ENCODE measurements at regions not wholly inside any gene's neighbourhood (a gene's known extent, or its start where the extent isn't known, plus 50 kb on each side); places are given as distances from the start of the nearest gene placed in this dataset.

- no peak overlapping the region for H3K4me3 ChIP-seq (ENCODE audit: low read length in 2 of 2)
- H3K27me3 ChIP-seq (ENCODE audit: control insufficient read depth in 2 of 2, insufficient read depth in 2 of 2, low read length in 2 of 2) = peaks cover 0 to 4% of the 10 kb centered on the region in 2 donors
- no peaks in the 10 kb centered on the region for H3K9me3 ChIP-seq (ENCODE audit: control insufficient read depth in 2 of 2, low read length in 2 of 2)
- H3K9ac ChIP-seq (ENCODE audit: low read depth in 1 of 2, low read length in 2 of 2) = no peak overlapping the region
- no peaks in the 10 kb centered on the region for H3K4me1 ChIP-seq (ENCODE audit: control insufficient read depth in 2 of 2, insufficient read depth in 2 of 2, low read length in 2 of 2)
- no peak overlapping the region for H3K27ac ChIP-seq (ENCODE audit: low read depth in 2 of 2, low read length in 2 of 2)
- no peaks in the 10 kb centered on the region for H3K36me3 ChIP-seq (ENCODE audit: control insufficient read depth in 2 of 2, insufficient read depth in 2 of 2, low read length in 2 of 2)
These were observed 55.0 kb downstream of the TMEM30B start for GRCh38 chr14:61226015-61226654.

DNA sequence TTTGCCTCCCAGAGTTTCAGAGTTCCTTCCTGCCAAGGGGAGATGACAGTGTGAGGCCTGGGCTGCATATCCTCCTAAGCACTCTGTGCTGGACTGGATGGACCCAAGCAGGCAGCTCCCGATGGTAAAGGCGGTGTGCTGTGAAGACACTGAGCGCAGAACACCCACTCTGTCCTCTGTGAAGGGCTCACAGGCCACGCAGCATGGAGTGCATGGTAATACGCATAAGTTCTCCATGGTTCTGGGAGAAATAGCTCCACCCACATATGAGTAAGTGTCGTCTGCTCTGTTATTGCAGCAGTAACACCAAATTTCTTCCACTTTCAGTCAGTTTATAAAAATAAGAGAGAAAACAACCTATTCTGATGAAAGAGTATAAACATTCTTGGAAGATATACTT lies 55.8 kb downstream of the TMEM30B start:
- Histone ChIP-seq H3K27ac (ENCODE audit: low read depth in 2 of 2, low read length in 2 of 2) (no peak overlapping the region), H3K9ac (ENCODE audit: low read depth in 1 of 2, low read length in 2 of 2) (no peak overlapping the region), H3K36me3 (ENCODE audit: control insufficient read depth in 2 of 2, insufficient read depth in 2 of 2, low read length in 2 of 2) (no peaks in the 10 kb centered on the region)

DNA sequence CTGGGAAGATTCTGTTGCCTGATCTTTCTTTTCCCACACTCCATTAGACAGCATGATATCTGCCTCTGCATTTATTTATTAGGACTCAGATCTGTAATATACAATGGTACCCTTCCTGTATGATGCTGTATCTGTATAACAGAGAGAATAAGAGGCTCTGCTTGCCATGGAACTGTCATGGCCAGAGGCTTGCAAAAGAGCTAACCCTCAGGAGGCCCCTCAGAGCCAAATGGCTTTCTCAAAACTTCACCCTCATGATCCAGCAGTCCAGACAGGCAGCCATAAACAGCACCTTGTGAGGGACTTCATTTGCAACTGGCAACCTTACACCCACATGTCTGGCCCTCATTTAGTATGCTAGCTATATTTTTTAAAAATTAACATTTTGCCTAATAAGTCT lies 57.6 kb downstream of the TMEM30B start:
- Histone ChIP-seq H3K27me3 (ENCODE audit: control insufficient read depth in 2 of 2, insufficient read depth in 2 of 2, low read length in 2 of 2) (peaks cover 4 to 6% of the 10 kb centered on the region in 2 donors), H3K4me1 (ENCODE audit: control insufficient read depth in 2 of 2, insufficient read depth in 2 of 2, low read length in 2 of 2) (no peaks in the 10 kb centered on the region), H3K4me3 (ENCODE audit: low read length in 2 of 2) (no peak overlapping the region), H3K9me3 (ENCODE audit: control insufficient read depth in 2 of 2, low read length in 2 of 2) (no peaks in the 10 kb centered on the region), H3K9ac (ENCODE audit: low read depth in 1 of 2, low read length in 2 of 2) (no peak overlapping the region), H3K27ac (ENCODE audit: low read depth in 2 of 2, low read length in 2 of 2) (no peak overlapping the region), H3K36me3 (ENCODE audit: control insufficient read depth in 2 of 2, insufficient read depth in 2 of 2, low read length in 2 of 2) (no peaks in the 10 kb centered on the region)

More for the DNA sequence above, 55.8 kb downstream of the TMEM30B start:
- no peaks in the 10 kb centered on the region for H3K9me3 ChIP-seq (ENCODE audit: control insufficient read depth in 2 of 2, low read length in 2 of 2)
- no peak overlapping the region for H3K4me3 ChIP-seq (ENCODE audit: low read length in 2 of 2)
- peaks cover 3 to 4% of the 10 kb centered on the region in 2 donors for H3K27me3 ChIP-seq (ENCODE audit: control insufficient read depth in 2 of 2, insufficient read depth in 2 of 2, low read length in 2 of 2)
- H3K4me1 ChIP-seq (ENCODE audit: control insufficient read depth in 2 of 2, insufficient read depth in 2 of 2, low read length in 2 of 2) = no peaks in the 10 kb centered on the region

- no peak overlapping the region for H3K4me3 ChIP-seq (ENCODE audit: low read length in 2 of 2)
- H3K9ac ChIP-seq (ENCODE audit: low read depth in 1 of 2, low read length in 2 of 2) = no peak overlapping the region
- no peaks in the 10 kb centered on the region for H3K9me3 ChIP-seq (ENCODE audit: control insufficient read depth in 2 of 2, low read length in 2 of 2)
- no peaks in the 10 kb centered on the region for H3K36me3 ChIP-seq (ENCODE audit: control insufficient read depth in 2 of 2, insufficient read depth in 2 of 2, low read length in 2 of 2)
- peaks cover 4 to 6% of the 10 kb centered on the region in 2 donors for H3K27me3 ChIP-seq (ENCODE audit: control insufficient read depth in 2 of 2, insufficient read depth in 2 of 2, low read length in 2 of 2)
- no peak overlapping the region for H3K27ac ChIP-seq (ENCODE audit: low read depth in 2 of 2, low read length in 2 of 2)
- H3K4me1 ChIP-seq (ENCODE audit: control insufficient read depth in 2 of 2, insufficient read depth in 2 of 2, low read length in 2 of 2) = no peaks in the 10 kb centered on the region
These were observed 58.8 kb downstream of the TMEM30B start for GRCh38 chr14:61222388-61222787.

- Histone ChIP-seq H3K9ac (ENCODE audit: low read depth in 1 of 2, low read length in 2 of 2) (no peak overlapping the region), H3K9me3 (ENCODE audit: control insufficient read depth in 2 of 2, low read length in 2 of 2) (no peaks in the 10 kb centered on the region), H3K36me3 (ENCODE audit: control insufficient read depth in 2 of 2, insufficient read depth in 2 of 2, low read length in 2 of 2) (no peaks in the 10 kb centered on the region), H3K4me3 (ENCODE audit: low read length in 2 of 2) (no peak overlapping the region), H3K27ac (ENCODE audit: low read depth in 2 of 2, low read length in 2 of 2) (no peak overlapping the region), H3K4me1 (ENCODE audit: control insufficient read depth in 2 of 2, insufficient read depth in 2 of 2, low read length in 2 of 2) (no peaks in the 10 kb centered on the region), H3K27me3 (ENCODE audit: control insufficient read depth in 2 of 2, insufficient read depth in 2 of 2, low read length in 2 of 2) (peaks cover 4 to 6% of the 10 kb centered on the region in 2 donors)
These were observed 59.2 kb downstream of the TMEM30B start for GRCh38 chr14:61221906-61222305.

GRCh38 chr14:61219673-61220072 lies 61.5 kb downstream of the TMEM30B start:
- Histone ChIP-seq H3K27me3 (ENCODE audit: control insufficient read depth in 2 of 2, insufficient read depth in 2 of 2, low read length in 2 of 2) (peaks cover 4 to 6% of the 10 kb centered on the region in 2 donors), H3K4me3 (ENCODE audit: low read length in 2 of 2) (no peak overlapping the region), H3K36me3 (ENCODE audit: control insufficient read depth in 2 of 2, insufficient read depth in 2 of 2, low read length in 2 of 2) (no peaks in the 10 kb centered on the region), H3K9ac (ENCODE audit: low read depth in 1 of 2, low read length in 2 of 2) (no peak overlapping the region), H3K27ac (ENCODE audit: low read depth in 2 of 2, low read length in 2 of 2) (no peak overlapping the region), H3K9me3 (ENCODE audit: control insufficient read depth in 2 of 2, low read length in 2 of 2) (no peaks in the 10 kb centered on the region), H3K4me1 (ENCODE audit: control insufficient read depth in 2 of 2, insufficient read depth in 2 of 2, low read length in 2 of 2) (no peaks in the 10 kb centered on the region)

- Histone ChIP-seq H3K4me3 (ENCODE audit: low read length in 2 of 2) (no peak overlapping the region), H3K27ac (ENCODE audit: low read depth in 2 of 2, low read length in 2 of 2) (no peak overlapping the region), H3K4me1 (ENCODE audit: control insufficient read depth in 2 of 2, insufficient read depth in 2 of 2, low read length in 2 of 2) (no peaks in the 10 kb centered on the region)
These were observed 61.9 kb downstream of the TMEM30B start for GRCh38 chr14:61219256-61219655.

DNA sequence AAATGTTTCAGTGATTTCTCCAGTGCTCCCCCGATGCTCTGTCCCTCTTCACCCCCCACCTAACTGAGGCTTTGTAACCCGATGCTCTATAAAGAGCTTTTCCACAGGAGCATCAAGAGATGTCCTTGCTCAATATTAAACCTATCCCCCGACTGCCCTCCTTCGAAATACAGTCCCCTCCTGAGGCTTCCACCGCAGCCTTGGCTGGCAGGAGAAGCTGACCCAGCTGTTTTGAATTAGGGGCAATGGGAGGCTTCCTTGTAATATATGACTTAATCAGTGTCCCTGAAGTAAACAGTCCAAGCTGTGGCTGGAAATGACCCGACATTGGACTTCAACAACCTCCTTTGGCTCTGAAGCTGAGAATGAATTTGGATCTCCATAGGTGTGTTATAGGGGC lies 62.4 kb downstream of the TMEM30B start:
- no peaks in the 10 kb centered on the region for H3K36me3 ChIP-seq (ENCODE audit: control insufficient read depth in 2 of 2, insufficient read depth in 2 of 2, low read length in 2 of 2)
- H3K27ac ChIP-seq (ENCODE audit: low read depth in 2 of 2, low read length in 2 of 2) = no peak overlapping the region
- H3K27me3 ChIP-seq (ENCODE audit: control insufficient read depth in 2 of 2, insufficient read depth in 2 of 2, low read length in 2 of 2) = peaks cover 0 to 6% of the 10 kb centered on the region in 2 donors
- H3K4me3 ChIP-seq (ENCODE audit: low read length in 2 of 2) = no peak overlapping the region
- H3K9ac ChIP-seq (ENCODE audit: low read depth in 1 of 2, low read length in 2 of 2) = no peak overlapping the region
- no peaks in the 10 kb centered on the region for H3K4me1 ChIP-seq (ENCODE audit: control insufficient read depth in 2 of 2, insufficient read depth in 2 of 2, low read length in 2 of 2)
- H3K9me3 ChIP-seq (ENCODE audit: control insufficient read depth in 2 of 2, low read length in 2 of 2) = no peaks in the 10 kb centered on the region

More at GRCh38 chr14:61219256-61219655, 61.9 kb downstream of the TMEM30B start:
- H3K27me3 ChIP-seq (ENCODE audit: control insufficient read depth in 2 of 2, insufficient read depth in 2 of 2, low read length in 2 of 2) = peaks cover 1 to 6% of the 10 kb centered on the region in 2 donors
- H3K9ac ChIP-seq (ENCODE audit: low read depth in 1 of 2, low read length in 2 of 2) = no peak overlapping the region
- H3K9me3 ChIP-seq (ENCODE audit: control insufficient read depth in 2 of 2, low read length in 2 of 2) = no peaks in the 10 kb centered on the region
- H3K36me3 ChIP-seq (ENCODE audit: control insufficient read depth in 2 of 2, insufficient read depth in 2 of 2, low read length in 2 of 2) = no peaks in the 10 kb centered on the region

GRCh38 chr14:61218157-61218556 lies 63.0 kb downstream of the TMEM30B start:
- H3K36me3 ChIP-seq (ENCODE audit: control insufficient read depth in 2 of 2, insufficient read depth in 2 of 2, low read length in 2 of 2) = no peaks in the 10 kb centered on the region
- H3K4me1 ChIP-seq (ENCODE audit: control insufficient read depth in 2 of 2, insufficient read depth in 2 of 2, low read length in 2 of 2) = no peaks in the 10 kb centered on the region
- H3K9ac ChIP-seq (ENCODE audit: low read depth in 1 of 2, low read length in 2 of 2) = no peak overlapping the region
- H3K27me3 ChIP-seq (ENCODE audit: control insufficient read depth in 2 of 2, insufficient read depth in 2 of 2, low read length in 2 of 2) = peaks cover 0 to 6% of the 10 kb centered on the region in 2 donors
- H3K9me3 ChIP-seq (ENCODE audit: control insufficient read depth in 2 of 2, low read length in 2 of 2) = no peaks in the 10 kb centered on the region
- no peak overlapping the region for H3K27ac ChIP-seq (ENCODE audit: low read depth in 2 of 2, low read length in 2 of 2)
- no peak overlapping the region for H3K4me3 ChIP-seq (ENCODE audit: low read length in 2 of 2)

DNA sequence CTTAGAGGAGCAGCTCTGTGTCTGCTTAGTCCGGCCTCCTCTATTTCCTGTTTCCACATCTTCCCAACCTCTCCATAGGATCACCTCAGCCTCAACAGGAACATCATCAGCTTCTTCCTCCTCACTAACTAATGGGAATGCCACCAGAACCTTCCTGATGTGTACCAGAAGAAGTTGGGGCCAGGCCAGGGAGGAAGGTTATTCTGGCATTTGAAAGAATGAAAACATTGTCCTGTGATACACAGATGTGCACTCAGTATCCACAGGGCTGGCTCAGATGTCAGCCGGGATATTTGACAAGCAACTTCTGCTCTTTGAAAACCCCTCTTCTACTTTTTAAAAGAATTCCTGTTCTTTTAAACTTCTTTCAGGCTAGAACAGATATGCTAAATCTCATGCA lies 63.6 kb downstream of the TMEM30B start:
- no peak overlapping the region for H3K4me3 ChIP-seq (ENCODE audit: low read length in 2 of 2)
- H3K9me3 ChIP-seq (ENCODE audit: control insufficient read depth in 2 of 2, low read length in 2 of 2) = no peaks in the 10 kb centered on the region
- no peaks in the 10 kb centered on the region for H3K4me1 ChIP-seq (ENCODE audit: control insufficient read depth in 2 of 2, insufficient read depth in 2 of 2, low read length in 2 of 2)

More for the DNA sequence above, 63.6 kb downstream of the TMEM30B start:
- Histone ChIP-seq H3K9ac (ENCODE audit: low read depth in 1 of 2, low read length in 2 of 2) (no peak overlapping the region), H3K27ac (ENCODE audit: low read depth in 2 of 2, low read length in 2 of 2) (no peak overlapping the region), H3K27me3 (ENCODE audit: control insufficient read depth in 2 of 2, insufficient read depth in 2 of 2, low read length in 2 of 2) (peaks cover 0 to 6% of the 10 kb centered on the region in 2 donors), H3K36me3 (ENCODE audit: control insufficient read depth in 2 of 2, insufficient read depth in 2 of 2, low read length in 2 of 2) (no peaks in the 10 kb centered on the region)

Measured in mucosa of rectum (tissue), 2 donors.